ENCODE measurements at regions not wholly inside any gene's neighbourhood (a gene's known extent, or its start where the extent isn't known, plus 50 kb on each side); places are given as distances from the start of the nearest gene placed in this dataset.

- no peak for DNase-seq
- H3K9me3 ChIP-seq (ENCODE audit: control insufficient read depth in 2 of 2, low read length in 2 of 2), result no peaks in the 10 kb centered on the region
- H3K36me3 Mint-ChIP-seq, result no peaks in the 10 kb centered on the region
- no peak overlapping the region for H3K4me3 ChIP-seq (ENCODE audit: low read depth, low read length)
- H3K9me3 Mint-ChIP-seq, result no peaks in the 10 kb centered on the region
- H3K27me3 Mint-ChIP-seq, result no peaks in the 10 kb centered on the region
- H3K4me1 Mint-ChIP-seq, result no peaks in the 10 kb centered on the region
- no peak overlapping the region for H3K4me3 Mint-ChIP-seq
- no peak overlapping the region for H3K27ac Mint-ChIP-seq
- no peaks in the 10 kb centered on the region for H3K4me1 ChIP-seq (ENCODE audit: control insufficient read depth, insufficient read depth, low read length, poor library complexity, severe bottlenecking)
- H3K27me3 ChIP-seq (ENCODE audit: control insufficient read depth, insufficient read depth, low read length), result no peaks in the 10 kb centered on the region
- no peak for ATAC-seq (ENCODE audit: low read depth in 2 of 2)
- no peaks in the 10 kb centered on the region for H3K36me3 ChIP-seq (ENCODE audit: control insufficient read depth, insufficient read depth, low read length)
- H3K27ac ChIP-seq (ENCODE audit: insufficient read depth, low read length, poor library complexity, severe bottlenecking), result no peak overlapping the region
Measured at GRCh38 chr5:168106008-168106761, 185.3 kb upstream of the WWC1 start.

- H3K4me1 ChIP-seq (ENCODE audit: control insufficient read depth, insufficient read depth, low read length, poor library complexity, severe bottlenecking), result no peaks in the 10 kb centered on the region
- Mint-ChIP-seq H3K27me3 (no peaks in the 10 kb centered on the region), H3K9me3 (peaks cover 0 to 3% (median 0%) of the 10 kb centered on the region in 7 donors), H3K36me3 (no peaks in the 10 kb centered on the region), H3K27ac (no peak overlapping the region), H3K4me3 (no peak overlapping the region), H3K4me1 (no peaks in the 10 kb centered on the region)
- ATAC-seq (ENCODE audit: low read depth in 2 of 2) (no peak), DNase-seq (no peak)
- no peak overlapping the region for H3K4me3 ChIP-seq (ENCODE audit: low read depth, low read length)
- no peak overlapping the region for H3K27ac ChIP-seq (ENCODE audit: insufficient read depth, low read length, poor library complexity, severe bottlenecking)
- no peaks in the 10 kb centered on the region for H3K27me3 ChIP-seq (ENCODE audit: control insufficient read depth, insufficient read depth, low read length)
- H3K36me3 ChIP-seq (ENCODE audit: control insufficient read depth, insufficient read depth, low read length), result no peaks in the 10 kb centered on the region
- H3K9me3 ChIP-seq (ENCODE audit: control insufficient read depth in 2 of 2, low read length in 2 of 2), result no peaks in the 10 kb centered on the region
Measured at GRCh38 chr5:168109441-168109840, 182.0 kb upstream of the WWC1 start.

GRCh38 chr5:168110384-168110783 lies 181.1 kb upstream of the WWC1 start:
- no peak for DNase-seq
- H3K27ac ChIP-seq (ENCODE audit: insufficient read depth, low read length, poor library complexity, severe bottlenecking), result no peak overlapping the region
- ATAC-seq (ENCODE audit: low read depth in 2 of 2), result no peak
- H3K27ac Mint-ChIP-seq, result no peak overlapping the region
- H3K4me3 Mint-ChIP-seq, result no peak overlapping the region
- peaks cover 0 to 3% (median 0%) of the 10 kb centered on the region in 7 donors for H3K9me3 Mint-ChIP-seq
- no peaks in the 10 kb centered on the region for H3K9me3 ChIP-seq (ENCODE audit: control insufficient read depth in 2 of 2, low read length in 2 of 2)
- no peak overlapping the region for H3K4me3 ChIP-seq (ENCODE audit: low read depth, low read length)
- no peaks in the 10 kb centered on the region for H3K36me3 ChIP-seq (ENCODE audit: control insufficient read depth, insufficient read depth, low read length)
- no peaks in the 10 kb centered on the region for H3K4me1 Mint-ChIP-seq
- H3K27me3 ChIP-seq (ENCODE audit: control insufficient read depth, insufficient read depth, low read length), result no peaks in the 10 kb centered on the region
- H3K4me1 ChIP-seq (ENCODE audit: control insufficient read depth, insufficient read depth, low read length, poor library complexity, severe bottlenecking), result no peaks in the 10 kb centered on the region
- no peaks in the 10 kb centered on the region for H3K27me3 Mint-ChIP-seq
- H3K36me3 Mint-ChIP-seq, result no peaks in the 10 kb centered on the region

GRCh38 chr5:168110870-168111832 lies 180.3 kb upstream of the WWC1 start:
- Mint-ChIP-seq H3K9me3 (peaks cover 0 to 5% (median 0%) of the 10 kb centered on the region in 7 donors), H3K4me1 (no peaks in the 10 kb centered on the region), H3K36me3 (no peaks in the 10 kb centered on the region), H3K27me3 (no peaks in the 10 kb centered on the region), H3K27ac (no peak overlapping the region), H3K4me3 (no peak overlapping the region)
- Histone ChIP-seq H3K27me3 (ENCODE audit: control insufficient read depth, insufficient read depth, low read length) (no peaks in the 10 kb centered on the region), H3K4me3 (ENCODE audit: low read depth, low read length) (no peak overlapping the region), H3K9me3 (ENCODE audit: control insufficient read depth in 2 of 2, low read length in 2 of 2) (no peaks in the 10 kb centered on the region), H3K27ac (ENCODE audit: insufficient read depth, low read length, poor library complexity, severe bottlenecking) (no peak overlapping the region), H3K4me1 (ENCODE audit: control insufficient read depth, insufficient read depth, low read length, poor library complexity, severe bottlenecking) (no peaks in the 10 kb centered on the region), H3K36me3 (ENCODE audit: control insufficient read depth, insufficient read depth, low read length) (no peaks in the 10 kb centered on the region)
- no peak for ATAC-seq (ENCODE audit: low read depth in 2 of 2)
- no peak for DNase-seq

- peaks cover 0 to 5% (median 0%) of the 10 kb centered on the region in 7 donors for H3K9me3 Mint-ChIP-seq
- H3K4me1 ChIP-seq (ENCODE audit: control insufficient read depth, insufficient read depth, low read length, poor library complexity, severe bottlenecking), result no peaks in the 10 kb centered on the region
- H3K36me3 Mint-ChIP-seq, result no peaks in the 10 kb centered on the region
- H3K4me1 Mint-ChIP-seq, result no peaks in the 10 kb centered on the region
- H3K4me3 ChIP-seq (ENCODE audit: low read depth, low read length), result no peak overlapping the region
- H3K27ac ChIP-seq (ENCODE audit: insufficient read depth, low read length, poor library complexity, severe bottlenecking), result no peak overlapping the region
- H3K36me3 ChIP-seq (ENCODE audit: control insufficient read depth, insufficient read depth, low read length), result no peaks in the 10 kb centered on the region
- no peaks in the 10 kb centered on the region for H3K27me3 ChIP-seq (ENCODE audit: control insufficient read depth, insufficient read depth, low read length)
- H3K9me3 ChIP-seq (ENCODE audit: control insufficient read depth in 2 of 2, low read length in 2 of 2), result no peaks in the 10 kb centered on the region
- no peaks in the 10 kb centered on the region for H3K27me3 Mint-ChIP-seq
- ATAC-seq (ENCODE audit: low read depth in 2 of 2) (no peak), DNase-seq (peak in 1 of 3 donors; percentile 6)
- H3K27ac Mint-ChIP-seq, result no peak overlapping the region
- no peak overlapping the region for H3K4me3 Mint-ChIP-seq
Measured at GRCh38 chr5:168114444-168115017, 176.9 kb upstream of the WWC1 start.

GRCh38 chr5:168117469-168117868 lies 174.0 kb upstream of the WWC1 start:
- Histone ChIP-seq H3K36me3 (ENCODE audit: control insufficient read depth, insufficient read depth, low read length) (no peaks in the 10 kb centered on the region), H3K4me3 (ENCODE audit: low read depth, low read length) (no peak overlapping the region), H3K4me1 (ENCODE audit: control insufficient read depth, insufficient read depth, low read length, poor library complexity, severe bottlenecking) (no peaks in the 10 kb centered on the region), H3K9me3 (ENCODE audit: control insufficient read depth in 2 of 2, low read length in 2 of 2) (no peaks in the 10 kb centered on the region), H3K27me3 (ENCODE audit: control insufficient read depth, insufficient read depth, low read length) (no peaks in the 10 kb centered on the region), H3K27ac (ENCODE audit: insufficient read depth, low read length, poor library complexity, severe bottlenecking) (no peak overlapping the region)
- Mint-ChIP-seq H3K4me1 (no peaks in the 10 kb centered on the region), H3K27ac (peak overlapping the region in 1 of 3 donors; percentile 48), H3K4me3 (no peak overlapping the region), H3K36me3 (no peaks in the 10 kb centered on the region), H3K27me3 (no peaks in the 10 kb centered on the region), H3K9me3 (peaks cover 0 to 1% (median 0%) of the 10 kb centered on the region in 7 donors)
- ATAC-seq (ENCODE audit: low read depth in 2 of 2), result no peak
- DNase-seq, result no peak

GRCh38 chr5:168118042-168118668 lies 173.3 kb upstream of the WWC1 start:
- H3K4me1 Mint-ChIP-seq, result no peaks in the 10 kb centered on the region
- no peak overlapping the region for H3K4me3 Mint-ChIP-seq
- ATAC-seq (ENCODE audit: low read depth in 2 of 2), result no peak

More at GRCh38 chr5:168118042-168118668, 173.3 kb upstream of the WWC1 start:
- Histone ChIP-seq H3K4me3 (ENCODE audit: low read depth, low read length) (no peak overlapping the region), H3K36me3 (ENCODE audit: control insufficient read depth, insufficient read depth, low read length) (no peaks in the 10 kb centered on the region), H3K9me3 (ENCODE audit: control insufficient read depth in 2 of 2, low read length in 2 of 2) (no peaks in the 10 kb centered on the region), H3K27ac (ENCODE audit: insufficient read depth, low read length, poor library complexity, severe bottlenecking) (no peak overlapping the region), H3K27me3 (ENCODE audit: control insufficient read depth, insufficient read depth, low read length) (no peaks in the 10 kb centered on the region), H3K4me1 (ENCODE audit: control insufficient read depth, insufficient read depth, low read length, poor library complexity, severe bottlenecking) (no peaks in the 10 kb centered on the region)
- H3K27ac Mint-ChIP-seq, result no peak overlapping the region
- peaks cover 0 to 1% (median 0%) of the 10 kb centered on the region in 7 donors for H3K9me3 Mint-ChIP-seq
- no peak for DNase-seq
- H3K36me3 Mint-ChIP-seq, result no peaks in the 10 kb centered on the region
- no peaks in the 10 kb centered on the region for H3K27me3 Mint-ChIP-seq
